ENCODE measurements at regions not wholly inside any gene's neighbourhood (a gene's known extent, or its start where the extent isn't known, plus 50 kb on each side); places are given as distances from the start of the nearest gene placed in this dataset.
"Not testable (repeated sequence)": the region's sequence is repeated elsewhere in the genome, so short reads cannot be mapped to it uniquely, and the experiment has no call there.

DNA sequence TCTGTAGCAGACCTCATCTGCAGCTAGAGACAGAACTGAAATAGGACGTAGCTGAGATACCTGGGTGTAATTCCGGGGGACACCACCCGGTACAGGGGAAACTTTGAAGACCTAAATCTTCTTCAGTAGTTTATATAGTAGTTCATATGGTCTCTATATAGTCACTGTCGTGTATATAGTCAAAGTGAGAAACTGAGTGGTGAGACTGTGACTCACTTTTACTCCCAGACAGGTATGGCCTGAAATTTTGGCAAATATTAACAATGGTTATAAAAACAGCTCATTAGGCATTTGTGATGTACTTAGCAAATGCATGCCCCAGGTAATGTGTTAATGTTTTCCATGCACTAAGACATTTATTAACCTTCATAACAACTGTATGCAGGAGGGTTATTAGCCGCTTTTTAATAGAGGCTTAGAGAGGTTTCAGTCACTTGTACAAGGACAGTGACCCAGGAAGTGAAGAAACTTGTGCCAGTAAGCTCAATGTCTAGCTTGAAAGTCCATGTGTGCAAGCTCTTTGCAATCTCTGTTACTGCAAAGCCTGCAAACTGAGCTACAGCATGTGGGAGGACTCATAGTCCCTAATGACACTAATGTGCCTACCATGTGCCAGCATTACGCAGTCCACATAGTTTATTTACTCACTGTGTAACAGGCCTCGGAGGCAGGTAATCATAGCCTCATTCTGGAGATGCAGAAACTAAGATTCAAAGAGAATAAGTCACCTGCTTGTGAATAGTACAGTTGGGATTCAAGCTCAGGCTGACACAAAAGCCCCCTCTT lies 165.4 kb upstream of the CHD6 start:
- peak; percentile 73 for DNase-seq

DNA sequence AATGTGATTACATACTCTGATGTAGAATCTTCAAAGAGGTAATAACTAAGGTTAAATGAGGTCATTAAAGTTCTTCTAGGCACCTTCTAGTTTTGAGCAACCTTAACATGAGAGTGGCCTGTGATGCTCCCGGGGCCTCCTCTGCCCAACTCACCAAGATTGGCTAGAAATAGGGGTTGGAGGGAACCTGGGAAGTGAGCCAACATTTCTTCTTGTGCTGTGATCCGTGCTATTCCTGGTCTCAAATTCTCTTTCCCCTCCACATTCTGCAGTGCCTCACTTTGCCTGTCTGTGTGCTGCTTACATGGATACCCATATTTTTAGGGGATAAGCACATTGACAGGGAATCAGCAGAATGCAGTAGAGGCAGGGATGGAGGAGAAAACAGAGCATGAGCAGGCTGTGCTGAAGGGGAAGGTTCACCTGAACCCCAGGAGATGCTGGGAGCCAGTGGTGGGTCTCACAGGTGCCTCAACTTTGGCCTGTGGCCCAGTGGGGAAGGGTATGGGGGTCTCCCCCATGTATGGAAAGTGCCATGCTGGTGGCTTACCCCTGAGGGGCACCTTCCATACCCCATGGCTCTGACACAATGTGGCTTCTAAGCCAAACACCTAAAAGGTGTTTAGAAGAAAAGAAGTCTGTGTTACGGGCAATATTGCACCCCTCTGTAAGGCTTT lies 164.7 kb upstream of the CHD6 start:
- DNase-seq, result peak; percentile 38

DNA sequence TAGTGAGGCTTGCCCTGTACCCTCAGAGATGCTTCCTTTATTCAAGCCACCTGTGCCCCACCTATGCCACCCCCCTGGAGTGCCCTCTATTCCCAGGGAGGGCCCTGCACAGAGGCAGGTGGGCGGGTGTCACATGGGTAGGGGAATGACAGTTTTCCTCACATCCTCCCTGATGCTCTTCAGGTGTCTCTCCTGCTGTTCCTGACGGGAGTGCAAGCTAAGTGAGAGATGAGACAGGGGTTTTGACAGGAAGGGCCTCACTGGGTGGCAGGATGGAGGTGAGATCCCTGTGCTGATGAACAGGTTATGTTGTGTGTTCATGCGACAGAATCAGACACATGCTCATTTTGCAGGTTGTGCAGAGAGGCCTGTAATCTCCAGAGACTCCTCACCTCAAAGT lies 164.1 kb upstream of the CHD6 start:
- DNase-seq, result peak; percentile 61

- peak; percentile 79 for DNase-seq
Observed at GRCh38 chr20:41776421-41776820, 158.2 kb upstream of the CHD6 start.

- no peak for DNase-seq
Observed at GRCh38 chr20:41774291-41774690, 156.1 kb upstream of the CHD6 start.

DNA sequence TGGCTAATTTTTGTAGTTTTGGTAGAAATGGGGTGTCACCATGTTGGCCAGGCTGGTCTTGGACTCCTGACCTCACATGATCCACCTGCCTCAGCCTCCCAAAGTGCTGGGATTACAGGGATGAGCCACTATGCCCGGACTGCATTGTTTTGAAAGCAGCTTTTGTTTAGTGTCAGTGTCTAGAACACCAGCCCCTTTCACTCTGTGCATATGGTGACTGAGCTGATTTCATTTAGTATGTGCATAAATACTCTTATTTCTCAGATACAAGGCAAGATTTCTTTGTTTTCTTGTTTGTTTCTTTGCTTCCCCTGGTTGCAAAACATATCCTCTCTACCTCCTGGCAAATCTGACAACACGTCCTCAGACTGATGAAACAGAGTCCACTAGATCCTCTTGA lies 152.8 kb upstream of the CHD6 start:
- no peak for DNase-seq

- peak; percentile 61 for DNase-seq
Observed at GRCh38 chr20:41770427-41770826, 152.2 kb upstream of the CHD6 start.

- DNase-seq, result peak; percentile 75
Observed at GRCh38 chr20:41769592-41770018, 151.4 kb upstream of the CHD6 start.

- DNase-seq, result no peak
Observed at GRCh38 chr20:41750137-41750536, 132.0 kb upstream of the CHD6 start.

- DNase-seq, result no peak
Observed at GRCh38 chr20:41748756-41749582, 130.8 kb upstream of the CHD6 start.

- no peak for DNase-seq
Observed at GRCh38 chr20:41748051-41748450, 129.9 kb upstream of the CHD6 start.

DNA sequence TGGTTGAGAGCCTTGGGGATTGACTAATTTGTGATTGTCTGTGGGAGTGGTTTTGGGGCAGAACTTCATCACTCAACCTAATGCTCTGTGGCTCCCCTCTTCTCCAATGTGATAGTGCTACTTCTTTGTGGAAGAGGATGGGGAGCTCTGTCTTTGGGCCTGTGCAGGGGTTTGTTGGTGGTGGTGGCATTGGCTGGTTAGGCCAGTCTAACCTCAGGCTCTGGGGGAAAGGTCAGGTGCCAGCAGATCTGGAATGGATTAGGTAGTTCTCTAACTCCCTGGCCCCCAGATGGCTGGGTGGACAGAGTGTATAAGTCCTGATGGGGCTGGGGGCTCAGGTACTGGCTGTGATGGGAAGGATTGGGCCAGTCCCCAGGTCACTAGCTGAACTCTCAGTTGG lies 129.0 kb upstream of the CHD6 start:
- no peak for DNase-seq

GRCh38 chr20:41746635-41747034 lies 128.5 kb upstream of the CHD6 start:
- DNase-seq, result peak; percentile 42

DNA sequence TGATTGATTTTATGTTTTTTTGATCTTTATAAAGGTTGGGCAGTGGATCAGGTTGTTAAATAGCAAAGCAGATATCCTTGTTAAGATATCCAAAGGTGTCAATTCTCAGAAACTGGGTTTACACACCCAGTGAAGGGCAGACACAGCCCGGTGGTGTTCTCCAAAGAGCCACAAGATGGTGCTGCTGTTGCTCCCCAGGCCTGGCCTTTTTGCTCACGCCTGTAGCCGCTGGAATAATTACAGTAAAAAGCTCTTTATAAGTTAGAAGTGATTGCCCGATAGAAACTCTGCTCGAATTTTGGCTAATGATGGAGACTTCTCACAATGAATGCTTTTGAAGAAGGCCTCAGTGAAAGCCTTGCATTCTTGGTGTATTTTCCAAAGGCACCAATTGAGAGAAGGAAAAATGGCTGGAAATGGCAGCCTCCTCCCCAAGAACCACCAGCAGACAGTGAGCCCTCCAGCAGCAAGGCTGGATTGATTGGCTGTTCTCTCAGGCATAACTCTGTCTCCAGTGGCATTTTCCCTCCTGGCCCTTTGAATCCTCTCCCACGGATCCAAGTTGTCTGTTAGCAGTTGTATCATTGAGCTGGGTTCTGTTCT lies 120.5 kb upstream of the CHD6 start:
- peak; percentile 72 for DNase-seq

- DNase-seq, result no peak
Observed at GRCh38 chr20:41735949-41736348, 117.8 kb upstream of the CHD6 start.

DNA sequence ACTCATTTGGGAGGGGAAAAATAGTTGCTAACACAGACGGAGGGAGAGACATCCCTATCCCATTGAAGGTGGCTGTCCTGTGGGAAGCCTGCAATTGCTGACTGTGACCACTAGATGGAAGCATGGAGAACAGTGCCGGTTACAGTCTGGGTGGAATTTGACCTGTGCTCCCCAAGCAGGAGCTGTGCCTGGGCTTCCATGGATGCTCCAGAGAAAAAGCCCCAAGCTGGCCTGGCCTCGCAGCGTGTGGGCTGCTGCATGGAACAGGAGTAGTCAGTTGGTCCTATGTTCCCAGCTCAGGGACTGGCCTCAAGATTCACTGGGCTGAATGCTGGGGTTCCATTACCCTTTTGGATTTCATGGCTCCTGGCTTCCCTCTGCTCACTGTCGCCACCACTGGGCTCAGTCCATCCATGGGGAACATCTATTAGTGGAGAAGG lies 116.3 kb upstream of the CHD6 start:
- peak; percentile 48 for DNase-seq

DNA sequence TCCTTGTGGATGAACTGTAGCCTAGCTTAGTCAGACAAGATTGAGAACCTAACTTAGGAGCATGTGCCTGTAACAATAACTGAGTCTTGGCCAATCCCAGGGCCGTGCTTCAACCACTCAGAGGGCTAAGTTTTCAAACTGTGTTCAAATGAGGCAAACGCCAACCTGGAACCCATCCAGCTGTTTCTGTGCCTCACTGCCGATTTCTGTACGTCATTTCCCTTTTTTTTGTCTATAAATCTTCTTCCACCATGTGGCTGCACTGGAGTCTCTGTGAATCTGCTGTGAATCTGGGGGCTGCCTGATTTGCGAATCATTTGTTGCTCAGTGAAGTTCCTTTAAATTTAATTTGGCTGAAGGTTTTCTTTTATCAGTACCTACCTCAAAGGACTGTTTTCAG lies 115.0 kb upstream of the CHD6 start:
- no peak for DNase-seq

GRCh38 chr20:41731198-41731597 lies 113.0 kb upstream of the CHD6 start:
- DNase-seq, result not testable (repeated sequence)

DNA sequence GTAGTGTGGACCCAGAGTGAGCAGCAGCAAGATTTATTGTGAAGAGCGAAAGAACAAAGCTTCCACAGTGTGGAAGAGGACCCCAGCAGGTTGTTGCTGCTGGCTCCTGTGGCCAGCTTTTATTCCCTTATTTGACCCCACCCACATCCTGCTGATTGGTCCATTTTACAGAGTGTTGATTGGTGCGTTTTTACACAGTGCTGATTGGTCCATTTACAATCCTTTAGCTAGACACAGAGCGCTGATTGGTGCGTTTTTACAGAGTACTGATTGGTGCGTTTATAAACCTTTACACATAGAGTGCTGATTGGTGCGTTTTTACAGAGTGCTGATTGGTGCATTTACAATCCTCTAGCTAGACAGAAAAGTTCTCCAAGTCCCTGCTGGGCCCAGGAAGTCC lies 109.5 kb upstream of the CHD6 start:
- not testable (repeated sequence) for DNase-seq

DNA sequence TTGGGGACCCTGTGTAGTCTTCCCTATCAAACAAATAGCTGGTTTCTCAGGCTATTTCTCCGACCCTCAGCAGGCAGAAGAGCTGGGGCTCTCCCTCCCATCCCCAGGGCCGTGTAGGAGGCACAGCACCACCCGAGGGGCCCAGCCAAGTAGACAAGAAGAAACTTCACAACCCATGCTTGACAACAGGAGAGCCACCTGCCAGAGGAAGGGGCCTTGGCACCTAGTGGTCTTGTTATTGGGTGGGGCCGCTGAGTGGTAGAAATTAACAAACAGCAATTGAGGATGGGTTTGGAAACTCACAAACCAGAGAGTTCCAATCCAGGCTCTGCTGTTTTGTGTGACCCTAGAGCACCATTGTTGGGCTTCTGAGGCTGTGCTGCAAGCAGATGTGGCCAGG lies 108.5 kb upstream of the CHD6 start:
- DNase-seq, result no peak

DNA sequence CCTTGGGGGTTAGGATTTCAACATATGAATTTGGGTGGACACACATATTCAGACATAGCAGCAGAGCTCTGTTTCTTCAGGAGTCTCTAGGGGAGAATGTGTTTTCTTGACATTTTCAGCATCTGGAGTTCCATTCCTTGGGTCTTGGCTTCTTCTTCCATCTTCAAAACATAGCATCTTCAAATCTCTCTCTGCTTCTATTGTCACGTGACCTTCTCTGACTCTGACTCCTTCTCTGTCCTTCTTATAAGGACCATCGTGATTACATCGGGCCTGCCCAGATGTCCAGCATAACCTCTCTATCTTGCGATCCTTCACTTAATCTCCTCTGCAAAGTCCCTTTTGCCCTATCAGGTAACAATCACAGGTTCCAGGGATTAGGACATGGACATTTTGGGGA lies 101.0 kb upstream of the CHD6 start:
- DNase-seq, result no peak

DNA sequence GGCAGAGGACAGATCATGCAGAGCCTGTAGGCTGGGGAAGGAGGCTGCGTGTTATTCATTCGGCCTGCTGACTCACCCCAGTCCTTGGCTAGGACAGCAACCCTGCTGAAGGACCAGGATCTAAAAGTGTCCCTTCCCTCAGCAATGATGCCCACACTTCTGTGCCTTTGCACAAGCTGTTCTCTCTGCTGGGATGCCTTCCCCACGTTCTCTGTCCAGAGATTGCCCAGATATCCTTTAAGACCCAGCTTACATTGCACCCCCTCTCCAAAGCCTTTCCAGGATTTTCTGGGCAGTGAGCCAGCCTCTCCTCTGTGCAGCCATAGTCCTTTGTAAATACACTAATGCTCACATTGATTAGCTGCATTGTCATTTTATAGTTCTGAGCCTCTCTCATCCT lies 99.3 kb upstream of the CHD6 start:
- peak; percentile 87 for DNase-seq

DNA sequence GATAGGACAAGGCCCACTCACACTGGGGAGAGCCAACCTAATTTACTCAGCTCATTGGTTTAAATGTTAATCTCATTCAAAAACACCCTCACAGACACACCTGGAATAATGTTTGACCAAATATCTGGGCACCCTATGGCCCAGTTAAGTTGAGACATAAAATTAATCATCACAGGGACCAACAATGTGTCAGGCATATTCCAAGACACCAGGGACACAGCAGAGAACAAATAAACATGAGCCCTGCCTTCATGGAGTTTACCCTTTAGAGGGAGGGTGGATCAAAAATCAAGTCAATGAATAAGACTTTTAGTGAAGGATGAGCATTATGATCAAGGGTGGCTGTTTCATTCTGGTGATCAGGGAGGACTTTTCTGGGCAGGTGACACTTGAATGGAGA lies 98.7 kb upstream of the CHD6 start:
- no peak for DNase-seq

Measured in NCI-H69 (cell line).